ENCODE measurements at regions not wholly inside any gene's neighbourhood (a gene's known extent, or its start where the extent isn't known, plus 50 kb on each side); places are given as distances from the start of the nearest gene placed in this dataset.

DNA sequence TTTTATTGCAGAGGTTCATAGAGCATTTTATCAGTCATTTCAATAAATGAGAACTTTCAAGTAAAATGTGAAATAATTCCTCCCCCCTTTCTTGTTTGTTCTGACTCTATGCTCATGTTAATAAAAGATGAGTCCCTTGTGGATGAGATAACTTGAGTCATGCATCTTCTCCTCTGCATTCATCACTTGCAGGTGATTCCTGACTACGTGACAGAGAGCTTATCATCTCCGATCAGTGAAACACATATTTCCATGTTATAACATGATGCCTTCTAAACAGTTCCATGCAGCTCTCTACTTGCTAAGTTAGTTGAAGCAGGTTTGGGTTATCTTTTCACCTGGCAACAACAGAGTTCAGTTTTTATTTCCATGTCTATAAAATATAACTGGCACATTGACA, 160.1 kb upstream of the ANKRD50 start:
- no peaks in the 10 kb centered on the region; the same call in 2 of the 3 replicates for H3K9me3 ChIP-seq (replicated peaks; ENCODE audit: control insufficient read depth, insufficient read depth, low read length)
- SMC1A ChIA-PET (ENCODE audit: uncharacterized antibody, unreplicated experiment), result no interaction called here
- TF ChIP-seq BMI1 (IDR thresholded peaks at IDR 0.05; ENCODE audit: borderline replicate concordance), result no peak
- TF ChIP-seq TCF3 (IDR thresholded peaks at IDR 0.05; ENCODE audit: borderline replicate concordance, insufficient read depth, low read depth, low read length), result no peak
- no peak for TF ChIP-seq EP300 (IDR thresholded peaks at IDR 0.05; ENCODE audit: borderline replicate concordance in 1 of 2, control insufficient read depth in 1 of 2, low read depth in 2 of 2, low read length in 2 of 2)
- TF ChIP-seq MYC (IDR thresholded peaks at IDR 0.05; ENCODE audit: insufficient read depth, insufficient read length, insufficient replicate concordance, low read length, severe bottlenecking), result no peak
- no peak for TF ChIP-seq MEF2B (IDR thresholded peaks at IDR 0.05; ENCODE audit: partially characterized antibody, poor library complexity, severe bottlenecking)
- no peak for TF ChIP-seq NFIC (IDR thresholded peaks at IDR 0.05; ENCODE audit: low read depth, low read length)
- no peak for ATAC-seq
- no peak for DNase-seq (ENCODE audit: low read depth, low spot score)
- H3K27ac ChIP-seq (ENCODE audit: control insufficient read depth, insufficient read depth), result no peak overlapping the region
- no peaks in the 10 kb centered on the region for H3K36me3 ChIP-seq (ENCODE audit: control insufficient read depth in 2 of 2, insufficient read depth in 2 of 2, low read length in 1 of 2)
- BruUV-seq (replicated peaks), result no TSS peak
- in situ Hi-C loops (cut with MboI), result no loop called here
- H4K20me1 ChIP-seq (ENCODE audit: control insufficient read depth, insufficient read depth), result no peaks in the 10 kb centered on the region
- H2AFZ ChIP-seq (ENCODE audit: control insufficient read depth, low read depth, low read length), result no peak overlapping the region
- FAIRE-seq, result no peak
- CTCF ChIA-PET, result no interaction called here
- RAD21 ChIA-PET (ENCODE audit: unreplicated experiment), result no interaction called here
- no peak overlapping the region for H3K9ac ChIP-seq (ENCODE audit: control insufficient read depth, insufficient read depth, low read length)
- no peak overlapping the region for H3K4me2 ChIP-seq (ENCODE audit: control insufficient read depth, insufficient read depth)
- H3K4me1 ChIP-seq (ENCODE audit: control insufficient read depth, insufficient read depth, low read length), result no peaks in the 10 kb centered on the region
- no peak overlapping the region for H3K4me3 ChIP-seq
- intact Hi-C loops (cut with micrococcal nuclease; ENCODE audit: unreplicated experiment), result no loop called here
- no peaks in the 10 kb centered on the region for H3K27me3 ChIP-seq (replicated peaks in 1 of 2; ENCODE audit: control insufficient read depth in 2 of 2, insufficient read depth in 2 of 2, low read length in 1 of 2)
- POLR2A ChIA-PET, result no interaction called here
- no peaks in the 10 kb centered on the region for H3K79me2 ChIP-seq (ENCODE audit: control insufficient read depth, insufficient read depth, low read length)
- 53% methylated on average over 2 of the region's 2 CpGs for WGBS (ENCODE audit: insufficient coverage, insufficient replicate concordance, low lambda C conversion rate, missing lambda C conversion rate)

DNA sequence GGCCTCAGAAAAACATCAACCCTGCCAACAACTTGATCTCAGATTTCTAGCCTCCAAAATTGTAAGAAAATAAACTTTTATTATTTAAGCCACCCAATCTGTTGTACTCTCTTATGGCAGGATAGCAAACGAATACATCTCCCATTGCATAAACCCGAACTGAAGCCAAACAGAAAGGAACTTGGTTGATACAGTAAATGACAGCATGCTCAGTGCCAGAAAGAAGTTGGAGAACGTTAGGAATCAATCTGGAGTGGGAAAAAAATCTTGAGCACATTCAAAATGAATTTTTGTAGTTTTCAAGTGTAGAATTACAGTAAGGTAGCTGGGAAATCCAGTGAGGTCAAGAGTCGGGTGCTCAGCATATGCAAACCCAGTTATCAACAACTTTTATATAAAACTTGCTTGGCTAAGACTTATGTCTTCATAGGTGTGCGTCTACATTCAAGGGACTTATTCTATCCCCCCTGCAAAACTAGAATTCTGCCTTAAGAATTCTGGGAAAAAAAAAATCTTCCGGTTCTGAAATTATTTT, 157.5 kb upstream of the ANKRD50 start:
- H2AFZ ChIP-seq (ENCODE audit: control insufficient read depth, low read depth, low read length), result no peak overlapping the region
- ChIA-PET RAD21 (ENCODE audit: unreplicated experiment) (no interaction called here), CTCF (no interaction called here), SMC1A (ENCODE audit: uncharacterized antibody, unreplicated experiment) (no interaction called here), POLR2A (no interaction called here)
- DNase-seq (ENCODE audit: low read depth, low spot score) (no peak), FAIRE-seq (no peak), ATAC-seq (no peak)
- no peak overlapping the region for H3K27ac ChIP-seq (ENCODE audit: control insufficient read depth, insufficient read depth)
- in situ Hi-C loops (cut with MboI), result no loop called here
- H3K79me2 ChIP-seq (ENCODE audit: control insufficient read depth, insufficient read depth, low read length), result no peaks in the 10 kb centered on the region
- H3K4me1 ChIP-seq (ENCODE audit: control insufficient read depth, insufficient read depth, low read length), result no peaks in the 10 kb centered on the region
- no peaks in the 10 kb centered on the region for H4K20me1 ChIP-seq (ENCODE audit: control insufficient read depth, insufficient read depth)
- no TSS peak for BruUV-seq (replicated peaks)
- intact Hi-C loops (cut with micrococcal nuclease; ENCODE audit: unreplicated experiment), result no loop called here
- 31% methylated on average over 6 of the region's 6 CpGs for WGBS (ENCODE audit: insufficient coverage, insufficient replicate concordance, low lambda C conversion rate, missing lambda C conversion rate)
- H3K9ac ChIP-seq (ENCODE audit: control insufficient read depth, insufficient read depth, low read length), result no peak overlapping the region
- no peak overlapping the region for H3K4me2 ChIP-seq (ENCODE audit: control insufficient read depth, insufficient read depth)
- no peaks in the 10 kb centered on the region for H3K36me3 ChIP-seq (ENCODE audit: control insufficient read depth in 2 of 2, insufficient read depth in 2 of 2, low read length in 1 of 2)
- H3K4me3 ChIP-seq, result no peak overlapping the region
- no peaks in the 10 kb centered on the region for H3K9me3 ChIP-seq (replicated peaks; ENCODE audit: control insufficient read depth, insufficient read depth, low read length)
- no peaks in the 10 kb centered on the region for H3K27me3 ChIP-seq (replicated peaks in 1 of 2; ENCODE audit: control insufficient read depth in 2 of 2, insufficient read depth in 2 of 2, low read length in 1 of 2)
- TF ChIP-seq, protein P1, sequence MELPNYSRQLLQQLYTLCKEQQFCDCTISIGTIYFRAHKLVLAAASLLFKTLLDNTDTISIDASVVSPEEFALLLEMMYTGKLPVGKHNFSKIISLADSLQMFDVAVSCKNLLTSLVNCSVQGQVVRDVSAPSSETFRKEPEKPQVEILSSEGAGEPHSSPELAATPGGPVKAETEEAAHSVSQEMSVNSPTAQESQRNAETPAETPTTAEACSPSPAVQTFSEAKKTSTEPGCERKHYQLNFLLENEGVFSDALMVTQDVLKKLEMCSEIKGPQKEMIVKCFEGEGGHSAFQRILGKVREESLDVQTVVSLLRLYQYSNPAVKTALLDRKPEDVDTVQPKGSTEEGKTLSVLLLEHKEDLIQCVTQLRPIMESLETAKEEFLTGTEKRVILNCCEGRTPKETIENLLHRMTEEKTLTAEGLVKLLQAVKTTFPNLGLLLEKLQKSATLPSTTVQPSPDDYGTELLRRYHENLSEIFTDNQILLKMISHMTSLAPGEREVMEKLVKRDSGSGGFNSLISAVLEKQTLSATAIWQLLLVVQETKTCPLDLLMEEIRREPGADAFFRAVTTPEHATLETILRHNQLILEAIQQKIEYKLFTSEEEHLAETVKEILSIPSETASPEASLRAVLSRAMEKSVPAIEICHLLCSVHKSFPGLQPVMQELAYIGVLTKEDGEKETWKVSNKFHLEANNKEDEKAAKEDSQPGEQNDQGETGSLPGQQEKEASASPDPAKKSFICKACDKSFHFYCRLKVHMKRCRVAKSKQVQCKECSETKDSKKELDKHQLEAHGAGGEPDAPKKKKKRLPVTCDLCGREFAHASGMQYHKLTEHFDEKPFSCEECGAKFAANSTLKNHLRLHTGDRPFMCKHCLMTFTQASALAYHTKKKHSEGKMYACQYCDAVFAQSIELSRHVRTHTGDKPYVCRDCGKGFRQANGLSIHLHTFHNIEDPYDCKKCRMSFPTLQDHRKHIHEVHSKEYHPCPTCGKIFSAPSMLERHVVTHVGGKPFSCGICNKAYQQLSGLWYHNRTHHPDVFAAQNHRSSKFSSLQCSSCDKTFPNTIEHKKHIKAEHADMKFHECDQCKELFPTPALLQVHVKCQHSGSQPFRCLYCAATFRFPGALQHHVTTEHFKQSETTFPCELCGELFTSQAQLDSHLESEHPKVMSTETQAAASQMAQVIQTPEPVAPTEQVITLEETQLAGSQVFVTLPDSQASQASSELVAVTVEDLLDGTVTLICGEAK (IDR thresholded peaks at IDR 0.05; ENCODE audit: borderline replicate concordance), result no peak
- TF ChIP-seq DPF2 (IDR thresholded peaks at IDR 0.05), result no peak
- TF ChIP-seq HCFC1 (IDR thresholded peaks at IDR 0.05; ENCODE audit: low read length), result no peak
- TF ChIP-seq, protein P2, sequence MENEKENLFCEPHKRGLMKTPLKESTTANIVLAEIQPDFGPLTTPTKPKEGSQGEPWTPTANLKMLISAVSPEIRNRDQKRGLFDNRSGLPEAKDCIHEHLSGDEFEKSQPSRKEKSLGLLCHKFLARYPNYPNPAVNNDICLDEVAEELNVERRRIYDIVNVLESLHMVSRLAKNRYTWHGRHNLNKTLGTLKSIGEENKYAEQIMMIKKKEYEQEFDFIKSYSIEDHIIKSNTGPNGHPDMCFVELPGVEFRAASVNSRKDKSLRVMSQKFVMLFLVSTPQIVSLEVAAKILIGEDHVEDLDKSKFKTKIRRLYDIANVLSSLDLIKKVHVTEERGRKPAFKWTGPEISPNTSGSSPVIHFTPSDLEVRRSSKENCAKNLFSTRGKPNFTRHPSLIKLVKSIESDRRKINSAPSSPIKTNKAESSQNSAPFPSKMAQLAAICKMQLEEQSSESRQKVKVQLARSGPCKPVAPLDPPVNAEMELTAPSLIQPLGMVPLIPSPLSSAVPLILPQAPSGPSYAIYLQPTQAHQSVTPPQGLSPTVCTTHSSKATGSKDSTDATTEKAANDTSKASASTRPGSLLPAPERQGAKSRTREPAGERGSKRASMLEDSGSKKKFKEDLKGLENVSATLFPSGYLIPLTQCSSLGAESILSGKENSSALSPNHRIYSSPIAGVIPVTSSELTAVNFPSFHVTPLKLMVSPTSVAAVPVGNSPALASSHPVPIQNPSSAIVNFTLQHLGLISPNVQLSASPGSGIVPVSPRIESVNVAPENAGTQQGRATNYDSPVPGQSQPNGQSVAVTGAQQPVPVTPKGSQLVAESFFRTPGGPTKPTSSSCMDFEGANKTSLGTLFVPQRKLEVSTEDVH (IDR thresholded peaks at IDR 0.05; ENCODE audit: low read depth, partially characterized antibody), result no peak

Data from GM12878 (cell line).